GM18907 (cell line): ENCODE measurements at regions not wholly inside any gene's neighbourhood (a gene's known extent, or its start where the extent isn't known, plus 50 kb on each side); places are given as distances from the start of the nearest gene placed in this dataset.
"Not testable (repeated sequence)": the region's sequence is repeated elsewhere in the genome, so short reads cannot be mapped to it uniquely, and the experiment has no call there.

ENCODE experiments used
- ATAC-seq: cut with Tn5 transposase; IDR thresholded peaks from one replicate; pipeline ENCODE4 v1.9.1; 2021; ENCODE audit warnings: mild to moderate bottlenecking, moderate library complexity; ENCODE audit not compliant: unreplicated experiment

DNA sequence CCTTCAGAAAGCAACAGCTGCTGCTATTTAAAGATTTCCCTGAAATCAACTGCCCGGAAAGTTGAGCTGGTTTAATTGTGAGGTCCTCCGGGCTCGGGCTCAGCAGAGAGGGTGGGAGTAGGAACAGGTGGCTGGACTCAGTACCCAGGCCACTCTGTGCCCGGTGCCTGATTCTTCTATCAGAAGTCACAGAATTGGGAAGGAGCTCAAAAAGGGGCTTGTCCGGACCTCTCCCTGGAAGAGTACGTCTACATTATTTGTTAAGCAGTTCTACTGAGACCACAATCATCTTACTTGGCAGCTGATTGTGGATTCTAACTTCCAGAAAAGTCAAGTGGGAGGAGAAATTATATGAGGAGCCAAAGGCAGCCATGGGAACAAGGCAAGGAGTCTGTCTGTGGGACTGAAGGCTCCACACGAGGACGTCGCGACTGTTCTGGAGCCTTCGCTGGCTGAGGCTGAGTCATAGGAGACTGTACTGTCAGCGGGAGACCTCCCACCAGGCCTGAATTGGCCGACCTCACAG is 91.7 kb upstream of the ANKRD10 start:
- no peak for ATAC-seq

- no peak for ATAC-seq
Observed at GRCh38 chr13:111005808-111006505, 91.1 kb upstream of the ANKRD10 start.

- ATAC-seq: no peak
Observed at GRCh38 chr13:111005364-111005763, 90.5 kb upstream of the ANKRD10 start.

GRCh38 chr13:111004444-111004843 is 89.6 kb upstream of the ANKRD10 start:
- ATAC-seq: no peak

DNA sequence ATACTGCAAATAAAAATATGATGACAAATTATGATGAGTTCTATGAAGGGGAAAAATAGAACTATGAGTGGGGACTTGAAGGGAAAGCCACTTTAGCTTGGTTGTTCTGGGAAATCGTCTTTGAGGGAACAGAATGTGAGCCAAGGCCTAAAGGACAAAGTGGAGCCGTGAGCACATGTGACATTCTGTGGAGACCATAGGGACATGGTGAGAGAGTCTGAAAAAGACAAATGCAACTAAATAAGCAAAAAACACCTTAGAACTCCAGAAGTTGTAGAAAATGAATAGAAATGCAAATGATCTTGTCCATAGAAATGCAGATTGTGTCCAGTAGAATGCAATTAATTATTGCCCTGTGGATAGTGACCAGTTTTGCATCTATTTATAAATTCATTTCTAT is 86.8 kb upstream of the ANKRD10 start:
- ATAC-seq: no peak

DNA sequence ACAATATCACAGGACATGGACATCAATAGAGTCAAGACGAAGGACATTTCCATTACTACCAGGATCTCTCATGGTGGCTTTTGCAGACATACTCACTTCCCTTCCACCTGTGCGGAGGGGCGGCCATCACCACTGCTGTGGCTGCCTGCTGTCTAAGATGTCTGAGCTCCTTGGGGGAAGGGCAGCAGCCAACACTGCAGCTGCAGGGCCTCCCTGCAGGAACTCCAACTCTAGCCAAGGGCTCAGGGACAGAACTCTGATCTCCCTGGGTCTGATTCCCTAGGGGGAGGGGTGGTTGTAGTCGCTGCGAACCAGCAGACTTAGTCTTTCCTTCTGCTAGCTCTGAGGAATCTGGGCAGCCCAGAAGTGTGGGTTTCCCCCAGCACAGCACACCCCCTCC is 78.9 kb upstream of the ANKRD10 start:
- ATAC-seq: no peak

- no peak for ATAC-seq
Observed at GRCh38 chr13:110991991-110992508, 77.2 kb upstream of the ANKRD10 start.

- ATAC-seq: no peak
Observed at GRCh38 chr13:110989331-110989730, 74.5 kb upstream of the ANKRD10 start.

DNA sequence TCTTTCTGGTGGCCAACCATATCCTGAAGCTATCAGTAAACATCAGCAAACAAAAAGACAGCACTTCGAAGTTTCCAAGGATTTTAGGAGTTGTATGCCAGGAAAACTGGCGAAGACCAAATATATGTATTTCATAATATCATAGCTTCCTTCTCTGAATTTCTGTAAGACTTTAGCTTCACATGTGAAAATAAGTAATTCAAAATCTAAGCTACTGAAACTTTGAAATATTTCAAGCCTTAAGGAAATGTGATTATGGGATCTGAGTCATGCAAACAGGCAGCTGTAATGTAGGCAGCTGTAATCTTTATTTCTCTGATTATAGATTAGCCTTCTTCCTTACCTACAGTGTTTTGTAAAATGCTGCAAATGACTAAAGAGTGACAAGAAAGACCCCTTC is 70.7 kb upstream of the ANKRD10 start:
- ATAC-seq: no peak

DNA sequence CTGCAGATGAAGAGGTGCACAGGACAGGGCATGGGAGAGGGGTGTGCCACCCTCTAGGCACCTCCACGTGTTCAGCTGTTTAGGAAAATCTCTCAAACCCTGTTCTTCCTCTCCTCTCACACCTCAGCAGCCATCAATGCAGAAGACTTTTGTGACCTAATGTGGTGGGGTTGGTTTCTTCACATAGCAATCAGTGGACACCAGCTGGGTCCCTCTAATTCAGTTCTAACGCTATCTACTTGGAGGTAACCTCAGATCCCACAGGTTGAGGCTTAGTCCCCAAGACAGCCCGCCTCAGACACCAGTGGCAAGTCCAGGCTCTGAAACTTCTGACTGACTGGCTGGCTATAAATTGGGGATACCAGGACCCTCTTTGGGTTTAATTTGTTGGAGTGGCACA is 69.9 kb upstream of the ANKRD10 start:
- no peak for ATAC-seq

DNA sequence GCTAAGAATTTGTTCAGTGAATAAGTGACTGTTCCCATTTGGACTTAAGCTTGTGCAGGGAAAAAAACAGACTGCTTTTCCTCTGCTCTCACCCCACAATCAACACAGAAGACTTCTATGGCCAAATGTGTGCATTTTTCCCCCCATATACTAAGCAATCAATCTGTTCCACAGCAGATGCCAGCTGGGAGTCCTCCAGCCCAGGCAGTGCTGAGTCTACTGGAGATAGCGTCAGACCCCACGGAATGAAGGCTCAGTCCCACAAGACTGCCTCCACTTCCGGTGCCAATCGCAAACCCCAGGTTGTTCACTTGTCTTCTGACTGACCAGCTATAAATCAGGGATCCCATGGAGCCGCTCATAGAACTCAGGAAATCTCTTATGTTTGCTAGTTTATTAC is 69.5 kb upstream of the ANKRD10 start:
- ATAC-seq: no peak

GRCh38 chr13:110983241-110983640 is 68.4 kb upstream of the ANKRD10 start:
- ATAC-seq: no peak

DNA sequence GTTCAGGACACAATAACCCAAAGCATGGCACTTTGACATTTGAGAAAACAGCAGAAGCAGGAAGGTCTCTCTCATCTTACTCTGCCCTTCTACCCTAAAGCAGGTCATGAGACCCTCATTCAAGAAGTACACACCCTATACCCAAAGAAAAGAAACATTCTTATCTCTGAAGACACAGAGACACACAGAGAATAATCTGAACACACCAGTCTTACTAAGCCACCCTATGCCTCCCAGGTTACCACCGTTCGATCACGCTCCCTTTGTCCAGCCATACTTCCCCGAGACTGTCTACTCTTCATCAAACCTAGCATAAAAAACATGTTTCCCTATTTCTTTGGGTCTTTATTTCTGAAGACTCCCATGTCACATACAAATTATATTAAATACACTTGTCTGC is 66.5 kb upstream of the ANKRD10 start:
- no peak for ATAC-seq

- ATAC-seq: no peak
Observed at GRCh38 chr13:110980921-110981320, 66.1 kb upstream of the ANKRD10 start.

DNA sequence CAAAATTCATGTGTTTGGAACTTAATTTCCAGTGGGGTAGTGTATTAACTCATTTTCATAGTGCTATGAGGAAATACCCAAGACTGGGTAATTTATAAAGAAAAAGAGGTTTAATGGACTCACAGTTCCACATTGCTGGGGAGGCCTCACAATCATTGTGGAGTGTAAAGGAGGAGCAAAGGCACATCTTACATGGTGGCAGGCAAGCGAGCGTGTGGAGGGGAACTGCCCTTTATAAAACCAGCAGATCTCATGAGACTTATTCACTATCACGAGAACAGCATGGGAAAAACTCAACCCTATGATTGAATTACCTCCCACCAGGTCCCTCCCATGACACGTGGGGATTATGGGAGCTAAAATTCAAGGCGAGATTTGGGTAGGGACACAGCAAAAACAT is 64.3 kb upstream of the ANKRD10 start:
- not testable (repeated sequence) for ATAC-seq

DNA sequence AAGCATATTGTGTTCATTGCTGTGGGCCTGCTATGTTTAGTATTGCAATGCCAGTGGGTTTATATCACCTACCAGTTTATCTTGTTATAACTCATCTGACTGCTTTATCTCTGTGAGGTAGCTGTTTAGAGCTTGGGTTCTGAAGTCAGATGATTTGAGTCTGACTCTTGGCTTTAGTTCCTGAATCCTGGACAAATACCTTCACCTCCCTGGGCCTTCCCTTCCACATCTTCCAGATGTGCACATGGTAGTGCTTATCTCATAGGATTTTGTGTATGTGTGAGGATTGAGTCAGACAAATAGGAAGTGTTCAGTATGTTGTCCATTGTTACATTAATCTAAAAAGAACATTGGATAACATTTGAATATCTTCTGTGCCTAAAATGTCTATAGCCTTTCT is 63.5 kb upstream of the ANKRD10 start:
- ATAC-seq: no peak

GRCh38 chr13:110976785-110977184 is 61.9 kb upstream of the ANKRD10 start:
- ATAC-seq: no peak

DNA sequence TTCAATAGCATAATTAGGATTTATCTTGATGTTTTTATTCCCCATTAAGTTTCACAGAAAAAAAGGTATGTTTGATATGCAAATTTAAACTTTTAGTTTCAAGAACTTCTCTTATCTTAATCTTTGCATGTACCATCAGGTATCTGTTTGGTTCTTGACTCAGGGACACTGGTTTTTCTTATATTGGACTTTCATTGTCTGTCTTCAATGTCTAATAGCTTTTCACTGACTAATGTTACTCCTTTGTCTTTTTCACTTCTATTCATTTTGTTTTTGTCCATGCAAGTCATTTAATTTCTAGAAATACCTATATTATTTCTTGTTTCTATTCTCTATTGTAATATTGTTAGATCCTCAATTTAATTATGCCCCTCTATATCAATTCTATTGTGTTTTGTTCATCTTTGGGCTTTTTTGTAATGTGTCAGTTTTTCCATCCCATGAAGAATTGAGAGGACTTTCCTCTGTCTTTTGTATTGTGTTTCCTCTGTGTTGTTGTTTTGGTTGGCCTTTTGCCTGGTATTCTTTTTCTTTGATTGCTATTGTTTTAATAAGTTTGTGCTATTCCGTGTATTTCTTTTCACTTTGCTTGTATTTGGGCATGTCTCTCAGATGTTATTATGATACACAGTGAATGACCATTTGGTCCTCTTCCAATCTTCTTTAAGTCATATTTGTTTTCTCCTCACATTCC is 58.3 kb upstream of the ANKRD10 start:
- no peak for ATAC-seq

GRCh38 chr13:110971486-110971885 is 56.6 kb upstream of the ANKRD10 start:
- ATAC-seq: no peak

DNA sequence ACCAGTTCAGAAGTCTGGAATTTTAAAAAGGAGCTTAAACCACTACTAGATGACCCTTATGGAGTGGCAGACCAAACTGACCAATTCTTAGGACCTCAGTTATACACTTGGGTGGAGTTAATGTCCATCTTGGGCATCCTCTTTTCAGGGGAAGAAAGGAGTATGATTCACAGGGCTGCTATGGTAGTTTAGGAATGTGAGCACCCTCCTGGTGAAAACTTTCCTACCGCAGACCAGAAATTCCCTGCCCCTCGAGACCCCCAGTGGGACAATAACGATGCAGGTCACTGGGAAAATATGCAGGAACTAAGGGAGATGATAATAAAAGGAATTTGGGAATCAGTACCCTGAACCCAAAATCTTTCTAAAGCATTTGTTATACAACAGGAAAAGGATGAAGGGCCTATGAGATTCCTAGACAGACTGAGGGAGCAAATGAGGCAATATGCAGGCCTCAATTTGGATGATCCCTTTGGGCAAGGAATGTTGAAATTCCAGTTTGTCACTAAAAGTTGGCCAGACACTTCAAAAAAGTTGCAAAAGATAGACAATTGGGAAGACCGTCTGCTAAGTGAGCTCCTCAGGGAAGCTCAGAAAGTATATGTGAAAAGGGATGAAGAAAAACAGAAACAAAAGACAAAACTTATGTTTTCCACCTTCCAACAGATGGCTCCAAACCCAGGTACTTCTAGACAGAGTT is 52.4 kb upstream of the ANKRD10 start:
- ATAC-seq: not testable (repeated sequence)

- ATAC-seq: no peak
Observed at GRCh38 chr13:110965755-110966134, 50.9 kb upstream of the ANKRD10 start.
